ENCODE measurements at regions not wholly inside any gene's neighbourhood (a gene's known extent, or its start where the extent isn't known, plus 50 kb on each side); places are given as distances from the start of the nearest gene placed in this dataset.

DNA sequence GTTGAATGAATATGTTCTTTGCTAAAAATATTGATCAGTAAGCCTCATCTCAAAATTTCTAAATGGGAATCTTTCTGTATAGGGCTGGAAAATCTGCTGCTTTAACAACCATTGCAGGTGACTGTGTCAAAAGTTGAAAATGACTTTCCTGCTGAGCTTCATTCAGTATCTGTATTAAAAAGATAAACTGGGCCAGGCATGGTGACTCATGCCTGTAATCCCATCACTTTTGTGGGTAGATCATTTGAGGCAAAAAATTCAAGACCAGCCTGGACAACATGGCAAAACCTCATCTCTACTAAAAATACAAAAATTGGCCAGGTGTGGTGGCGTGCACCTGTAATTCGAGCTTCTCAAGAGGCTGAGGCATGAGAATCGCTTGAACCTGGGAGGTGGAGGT, 213.7 kb upstream of the SYT10 start (continued):
- TF ChIP-seq, protein P1, sequence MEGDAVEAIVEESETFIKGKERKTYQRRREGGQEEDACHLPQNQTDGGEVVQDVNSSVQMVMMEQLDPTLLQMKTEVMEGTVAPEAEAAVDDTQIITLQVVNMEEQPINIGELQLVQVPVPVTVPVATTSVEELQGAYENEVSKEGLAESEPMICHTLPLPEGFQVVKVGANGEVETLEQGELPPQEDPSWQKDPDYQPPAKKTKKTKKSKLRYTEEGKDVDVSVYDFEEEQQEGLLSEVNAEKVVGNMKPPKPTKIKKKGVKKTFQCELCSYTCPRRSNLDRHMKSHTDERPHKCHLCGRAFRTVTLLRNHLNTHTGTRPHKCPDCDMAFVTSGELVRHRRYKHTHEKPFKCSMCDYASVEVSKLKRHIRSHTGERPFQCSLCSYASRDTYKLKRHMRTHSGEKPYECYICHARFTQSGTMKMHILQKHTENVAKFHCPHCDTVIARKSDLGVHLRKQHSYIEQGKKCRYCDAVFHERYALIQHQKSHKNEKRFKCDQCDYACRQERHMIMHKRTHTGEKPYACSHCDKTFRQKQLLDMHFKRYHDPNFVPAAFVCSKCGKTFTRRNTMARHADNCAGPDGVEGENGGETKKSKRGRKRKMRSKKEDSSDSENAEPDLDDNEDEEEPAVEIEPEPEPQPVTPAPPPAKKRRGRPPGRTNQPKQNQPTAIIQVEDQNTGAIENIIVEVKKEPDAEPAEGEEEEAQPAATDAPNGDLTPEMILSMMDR (conservative IDR thresholded peaks at IDR 0.05; ENCODE audit: low read depth in 2 of 2): no peak
- TF ChIP-seq JUNB (IDR thresholded peaks at IDR 0.05; ENCODE audit: unreplicated experiment): no peak
- TF ChIP-seq ZNF114 (CRISPR knock-in tag; IDR thresholded peaks at IDR 0.05): no peak
- no peak for TF ChIP-seq EZH2phosphoT487 (IDR thresholded peaks at IDR 0.05; ENCODE audit: unreplicated experiment)
- TF ChIP-seq POLR2AphosphoS5 (IDR thresholded peaks at IDR 0.05; ENCODE audit: low read depth): no peak
- no peak for TF ChIP-seq CREB1 (CRISPR knock-in tag; IDR thresholded peaks at IDR 0.05; ENCODE audit: low read depth)
- no peak for TF ChIP-seq STAT1 (IDR thresholded peaks at IDR 0.05; ENCODE audit: unreplicated experiment)

GRCh38 chr12:33654313-33654712, 214.7 kb upstream of the SYT10 start:
- peaks cover 2% of the 10 kb centered on the region for H3K27me3 Mint-ChIP-seq (ENCODE audit: insufficient read depth, low read depth, poor library complexity)
- peaks cover 5% of the 10 kb centered on the region; the same call in 1 of the 2 replicates for H3K36me3 ChIP-seq (ENCODE audit: insufficient read depth)
- no peak overlapping the region for H3K4me3 Mint-ChIP-seq

More at GRCh38 chr12:33654313-33654712, 214.7 kb upstream of the SYT10 start:
- Mint-ChIP-seq H3K4me1 (peaks cover 13% of the 10 kb centered on the region), H3K9me3 (peaks cover 54% of the 10 kb centered on the region), H3K27ac (no peak overlapping the region), H3K36me3 (ENCODE audit: low read depth) (peaks cover 48% of the 10 kb centered on the region)
- TF ChIP-seq ZNF331 (CRISPR knock-in tag; IDR thresholded peaks at IDR 0.05; ENCODE audit: low read depth): no peak
- TF ChIP-seq ZNF114 (CRISPR knock-in tag; IDR thresholded peaks at IDR 0.05): no peak
- no peak for TF ChIP-seq NANOG (IDR thresholded peaks at IDR 0.05; ENCODE audit: borderline replicate concordance)
- TF ChIP-seq, protein P1 (conservative IDR thresholded peaks at IDR 0.05; ENCODE audit: low read depth in 2 of 2): no peak
- no peak for TF ChIP-seq EZH2phosphoT487 (IDR thresholded peaks at IDR 0.05; ENCODE audit: unreplicated experiment)
- no peak for TF ChIP-seq CREB1 (CRISPR knock-in tag; IDR thresholded peaks at IDR 0.05; ENCODE audit: low read depth)
- TF ChIP-seq REST (IDR thresholded peaks at IDR 0.05; ENCODE audit: unreplicated experiment): no peak
- TF ChIP-seq, protein P2, sequence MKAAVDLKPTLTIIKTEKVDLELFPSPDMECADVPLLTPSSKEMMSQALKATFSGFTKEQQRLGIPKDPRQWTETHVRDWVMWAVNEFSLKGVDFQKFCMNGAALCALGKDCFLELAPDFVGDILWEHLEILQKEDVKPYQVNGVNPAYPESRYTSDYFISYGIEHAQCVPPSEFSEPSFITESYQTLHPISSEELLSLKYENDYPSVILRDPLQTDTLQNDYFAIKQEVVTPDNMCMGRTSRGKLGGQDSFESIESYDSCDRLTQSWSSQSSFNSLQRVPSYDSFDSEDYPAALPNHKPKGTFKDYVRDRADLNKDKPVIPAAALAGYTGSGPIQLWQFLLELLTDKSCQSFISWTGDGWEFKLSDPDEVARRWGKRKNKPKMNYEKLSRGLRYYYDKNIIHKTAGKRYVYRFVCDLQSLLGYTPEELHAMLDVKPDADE (IDR thresholded peaks at IDR 0.05): no peak
- no peak for TF ChIP-seq POLR2AphosphoS5 (IDR thresholded peaks at IDR 0.05; ENCODE audit: low read depth)
- DNase-seq (ENCODE audit: low spot score) (no peak), ATAC-seq (no peak)
- Histone ChIP-seq H3K9me2 (ENCODE audit: insufficient read depth) (no peaks in the 10 kb centered on the region), H2AFZ (no peak overlapping the region), H3K27ac (ENCODE audit: low read depth) (no peak overlapping the region), H3K4me1 (ENCODE audit: insufficient read depth) (peaks cover 9% of the 10 kb centered on the region; the same call in 1 of the 2 replicates), H3K4me2 (no peak overlapping the region), H3K27me3 (ENCODE audit: insufficient read depth) (no peaks in the 10 kb centered on the region), H3F3A (replicated peaks; ENCODE audit: low read depth) (no peaks in the 10 kb centered on the region), H4K20me1 (replicated peaks; ENCODE audit: insufficient read depth) (no peaks in the 10 kb centered on the region), H3K4me3 (no peak overlapping the region), H3K79me2 (replicated peaks; ENCODE audit: insufficient read depth) (no peaks in the 10 kb centered on the region)
